IMR-90 (cell line): ENCODE measurements at regions not wholly inside any gene's neighbourhood (a gene's known extent, or its start where the extent isn't known, plus 50 kb on each side); places are given as distances from the start of the nearest gene placed in this dataset.

Source experiments
- ATAC-seq: fragments of 200-7000 bp; cut with Tn5 transposase; 2 replicates; pipeline ENCODE4 v1.9.1; 2020; ENCODE audit warnings: low read depth, mild to moderate bottlenecking, moderate library complexity
- BruUV-seq: library from RNA; stranded (reverse); fragments of 400-500 nt; replicated peaks from 2 replicates; lab custom pipeline; 2021; lab: Mats Ljungman, UMichigan
- CTCF ChIA-PET: fragments of 300-600 bp; formaldehyde crosslinking; extraction: SDS; loops from one replicate; lab custom pipeline; 2021; ENCODE audit warnings: antibody characterized with exemption; lab: Yijun Ruan, JAX
- POLR2A ChIA-PET: fragments of 300-600 bp; sonication (Branson Sonifier 250); formaldehyde crosslinking; loops from one replicate; lab custom pipeline; 2022; ENCODE audit warnings: antibody characterized with exemption; ENCODE audit not compliant: unreplicated experiment; lab: Charles Lee
- DNase-seq: peaks from one replicate; pipeline ENCODE4 v3.0.0; 2013
- H2AFZ ChIP-seq: replicated peaks from 2 replicates; pipeline ENCODE3; 2013; ENCODE audit warnings: low read length, mild to moderate bottlenecking; ENCODE audit not compliant: poor library complexity
- H2AK5ac ChIP-seq: 2 replicates; pipeline ENCODE4 v1.6.1; 2013; ENCODE audit warnings: low read depth, low read length, inconsistent platforms
- H2AK9ac ChIP-seq: replicated peaks from 2 replicates; pipeline ENCODE3; 2013; ENCODE audit warnings: mild to moderate bottlenecking, low read depth, low read length, moderate library complexity; ENCODE audit not compliant: poor library complexity
- H2BK120ac ChIP-seq: 2 replicates; pipeline ENCODE4 v1.6.1; 2013; ENCODE audit warnings: low read depth, low read length, inconsistent platforms
- H2BK15ac ChIP-seq: 3 replicates; pipeline ENCODE4 v1.6.1; 2013; ENCODE audit warnings: low read depth, low read length, inconsistent platforms
- H2BK20ac ChIP-seq: 2 replicates; pipeline ENCODE4 v1.6.1; 2013; ENCODE audit warnings: low read depth, mild to moderate bottlenecking, inconsistent platforms, low read length, moderate library complexity
- H2BK5ac ChIP-seq: 2 replicates; pipeline ENCODE4 v1.6.1; 2013; ENCODE audit warnings: mild to moderate bottlenecking, low read depth, low read length, inconsistent platforms; ENCODE audit not compliant: poor library complexity, severe bottlenecking
- H3K14ac ChIP-seq: replicated peaks from 2 replicates; pipeline ENCODE4 v1.6.1; 2013; ENCODE audit warnings: low read depth, low read length, inconsistent platforms
- H3K18ac ChIP-seq: 2 replicates; pipeline ENCODE4 v1.6.1; 2013; ENCODE audit warnings: low read depth, low read length, control low read depth
- H3K23ac ChIP-seq: 2 replicates; pipeline ENCODE4 v1.6.1; 2013; ENCODE audit warnings: low read depth, low read length, inconsistent platforms
- H3K27ac ChIP-seq: 2 replicates; pipeline ENCODE4 v1.5.1; 2013; ENCODE audit warnings: mild to moderate bottlenecking, control low read depth, low read length; ENCODE audit not compliant: insufficient read depth
- H3K27me3 ChIP-seq: 2 replicates; pipeline ENCODE4 v1.6.1; 2013; ENCODE audit warnings: low read length; ENCODE audit not compliant: control insufficient read depth, insufficient read depth
- H3K36me3 ChIP-seq: 2 replicates; pipeline ENCODE4 v1.6.1; 2013; ENCODE audit warnings: low read length, mixed read lengths; ENCODE audit not compliant: control insufficient read depth, insufficient read depth
- H3K4ac ChIP-seq: 2 replicates; pipeline ENCODE4 v1.6.1; 2013; ENCODE audit warnings: low read depth, low read length, inconsistent platforms
- H3K4me1 ChIP-seq: 2 replicates; pipeline ENCODE4 v1.6.1; 2013; ENCODE audit warnings: low read length, mixed read lengths; ENCODE audit not compliant: control insufficient read depth, insufficient read depth
- H3K4me2 ChIP-seq: 2 replicates; pipeline ENCODE4 v1.6.1; 2013; ENCODE audit warnings: low read depth, mild to moderate bottlenecking, control low read depth, low read length, moderate library complexity
- H3K4me3 ChIP-seq: 2 replicates; pipeline ENCODE4 v1.5.1; 2013; ENCODE audit warnings: low read depth, mild to moderate bottlenecking, control low read depth, low read length, moderate library complexity; ENCODE audit not compliant: insufficient read depth
- H3K56ac ChIP-seq: 2 replicates; pipeline ENCODE4 v1.6.1; 2013; ENCODE audit warnings: low read length, inconsistent platforms; ENCODE audit not compliant: insufficient read depth; ENCODE audit errors: extremely low read depth
- H3K79me1 ChIP-seq, 2 experiments: 2 replicates each; pipeline ENCODE4 v1.6.1; 2013; ENCODE audit warnings: low read length in 2 of 2, inconsistent platforms in 1 of 2, low read depth in 1 of 2
- H3K9ac ChIP-seq: 2 replicates; pipeline ENCODE4 v1.6.1; 2013; ENCODE audit warnings: low read depth, low read length, control low read depth
- H3K9me1 ChIP-seq: 2 replicates; pipeline ENCODE4 v1.6.1; 2013; ENCODE audit warnings: low read length, inconsistent platforms; ENCODE audit not compliant: insufficient read depth
- H3K9me3 ChIP-seq: 2 replicates; pipeline ENCODE4 v1.6.1; 2013; ENCODE audit warnings: low read length; ENCODE audit not compliant: control insufficient read depth, insufficient read depth
- H4K20me1 ChIP-seq: 2 replicates; pipeline ENCODE4 v1.6.1; 2013; ENCODE audit warnings: low read length, inconsistent platforms; ENCODE audit not compliant: insufficient read depth
- H4K5ac ChIP-seq: 2 replicates; pipeline ENCODE4 v1.6.1; 2013; ENCODE audit warnings: mild to moderate bottlenecking, low read depth, low read length, control low read depth
- H4K8ac ChIP-seq, 2 experiments: 2 replicates each; pipeline ENCODE4 v1.6.1; 2013; ENCODE audit warnings: low read depth in 2 of 2, low read length in 2 of 2, control low read depth in 1 of 2, inconsistent platforms in 1 of 2
- H4K91ac ChIP-seq: 2 replicates; pipeline ENCODE4 v1.6.1; 2013; ENCODE audit warnings: low read depth, low read length, inconsistent platforms; ENCODE audit not compliant: insufficient read depth
- CEBPB ChIP-seq: IDR thresholded peaks from 2 replicates; pipeline ENCODE4 v1.6.1; 2012; ENCODE audit warnings: low read depth, low read length, improper control_type of control experiment
- CHD1 ChIP-seq: IDR thresholded peaks from 2 replicates; pipeline ENCODE4 v1.6.1; 2012; ENCODE audit warnings: low read depth, low read length, improper control_type of control experiment
- CTCF ChIP-seq: conservative IDR thresholded peaks from 2 replicates; pipeline ENCODE4 v1.5.1; 2012; ENCODE audit warnings: mild to moderate bottlenecking, low read depth, low read length, improper control_type of control experiment
- FOS ChIP-seq: fragments of 150-350 bp; IDR thresholded peaks from 2 replicates; pipeline ENCODE4 v1.6.1; 2016; ENCODE audit warnings: low read depth, low read length
- MAFK ChIP-seq: IDR thresholded peaks from 2 replicates; pipeline ENCODE4 v1.6.1; 2012; ENCODE audit warnings: low read depth, low read length, improper control_type of control experiment
- MAZ ChIP-seq: IDR thresholded peaks from 2 replicates; pipeline ENCODE4 v1.6.1; 2012; ENCODE audit warnings: low read depth, mild to moderate bottlenecking, low read length, improper control_type of control experiment, moderate library complexity, borderline replicate concordance
- MXI1 ChIP-seq: IDR thresholded peaks from 2 replicates; pipeline ENCODE4 v1.6.1; 2012; ENCODE audit warnings: low read depth, mild to moderate bottlenecking, low read length, moderate library complexity, borderline replicate concordance
- NFE2L2 ChIP-seq: fragments of 150-350 bp; IDR thresholded peaks from 2 replicates; pipeline ENCODE4 v1.6.1; 2016; ENCODE audit warnings: low read depth, mild to moderate bottlenecking, low read length
- POLR2A ChIP-seq: IDR thresholded peaks from 2 replicates; pipeline ENCODE4 v1.6.1; 2012; ENCODE audit warnings: mild to moderate bottlenecking, low read depth, low read length
- RAD21 ChIP-seq: IDR thresholded peaks from 2 replicates; pipeline ENCODE4 v1.6.1; 2012; ENCODE audit warnings: low read length, improper control_type of control experiment
- RCOR1 ChIP-seq: IDR thresholded peaks from 2 replicates; pipeline ENCODE4 v1.6.1; 2012; ENCODE audit warnings: mild to moderate bottlenecking, low read length, improper control_type of control experiment; ENCODE audit not compliant: insufficient replicate concordance
- RFX5 ChIP-seq: IDR thresholded peaks from 2 replicates; pipeline ENCODE4 v1.8.0; 2012; ENCODE audit warnings: low read depth, mild to moderate bottlenecking, low read length, moderate library complexity
- SMC3 ChIP-seq: fragments of 150-350 bp; IDR thresholded peaks from 2 replicates; pipeline ENCODE4 v1.6.1; 2016; ENCODE audit warnings: low read depth, mild to moderate bottlenecking, antibody characterized with exemption, low read length, moderate library complexity
- USF2 ChIP-seq: fragments of 150-350 bp; IDR thresholded peaks from 2 replicates; pipeline ENCODE4 v1.6.1; 2017; ENCODE audit warnings: mild to moderate bottlenecking, antibody characterized with exemption, low read length, low read depth
- WGBS, 2 experiments: methylation state at CpG; one replicate each; pipeline versions ENCODE4 v1.1.5 to v1.1.7; 2013; ENCODE audit warnings: missing lambda C conversion rate in 2 of 2; ENCODE audit not compliant: insufficient read length in 1 of 2; ENCODE audit errors: extremely low coverage in 2 of 2; 5-methylcytosine and 5-hydroxymethylcytosine counted together
- dilution Hi-C: fragments of 300-500 bp; cut with HindIII; formaldehyde crosslinking; loops from one replicate; pipeline ENCODE4 v1.14.3; 2018; ENCODE audit warnings: low sequenced_read_pairs; ENCODE audit not compliant: unreplicated experiment
- in situ Hi-C: fragments of 300-500 bp; cut with MboI; formaldehyde crosslinking; loops from 3 replicates; pipeline ENCODE4 v1.14.3; 2019; ENCODE audit warnings: low sequenced_read_pairs, inconsistent platforms, mixed read lengths
- intact Hi-C: fragments of 100-400 bp; cut with micrococcal nuclease; formaldehyde crosslinking; loops from 2 replicates; pipeline ENCODE4 v1.10.0; 2022
- TF ChIP-seq, protein P1 (sequence below): fragments of 150-350 bp; IDR thresholded peaks from 2 replicates; pipeline ENCODE4 v1.6.1; 2016; ENCODE audit warnings: low read depth, mild to moderate bottlenecking, low read length, moderate library complexity, borderline replicate concordance

GRCh38 chr10:88088441-88089340 lies 225.3 kb downstream of the PTEN start:
- Histone ChIP-seq H4K5ac (no peak overlapping the region), H3K9me3 (no peaks in the 10 kb centered on the region), H2AK9ac (no peak overlapping the region), H2BK120ac (no peak overlapping the region), H4K8ac (no peak overlapping the region), H3K4ac (no peak overlapping the region), H4K91ac (no peak overlapping the region), H3K27ac (no peak overlapping the region), H3K4me3 (no peak overlapping the region), H3K23ac (no peak overlapping the region), H3K4me1 (no peaks in the 10 kb centered on the region), H3K9ac (no peak overlapping the region), H2AFZ (no peak overlapping the region), H4K20me1 (no peaks in the 10 kb centered on the region), H3K4me2 (no peak overlapping the region), H3K79me1 (no peaks in the 10 kb centered on the region), H2BK15ac (no peak overlapping the region), H3K9me1 (no peaks in the 10 kb centered on the region), H3K27me3 (peaks cover 3% of the 10 kb centered on the region; the same call in 1 of the 2 replicates), H3K36me3 (no peaks in the 10 kb centered on the region), H3K14ac (no peak overlapping the region), H2AK5ac (no peak overlapping the region), H2BK5ac (no peak overlapping the region), H3K56ac (no peak overlapping the region), H2BK20ac (no peak overlapping the region), H3K18ac (no peak overlapping the region)
- dilution Hi-C loops: no loop called here
- TF ChIP-seq CTCF (no peak), USF2 (no peak), MXI1 (no peak), MAZ (no peak), RCOR1 (no peak), NFE2L2 (no peak), MAFK (no peak), CEBPB (no peak), CHD1 (no peak), FOS (no peak), POLR2A (no peak), RAD21 (no peak), RFX5 (no peak), SMC3 (no peak)
- TF ChIP-seq, protein P1, sequence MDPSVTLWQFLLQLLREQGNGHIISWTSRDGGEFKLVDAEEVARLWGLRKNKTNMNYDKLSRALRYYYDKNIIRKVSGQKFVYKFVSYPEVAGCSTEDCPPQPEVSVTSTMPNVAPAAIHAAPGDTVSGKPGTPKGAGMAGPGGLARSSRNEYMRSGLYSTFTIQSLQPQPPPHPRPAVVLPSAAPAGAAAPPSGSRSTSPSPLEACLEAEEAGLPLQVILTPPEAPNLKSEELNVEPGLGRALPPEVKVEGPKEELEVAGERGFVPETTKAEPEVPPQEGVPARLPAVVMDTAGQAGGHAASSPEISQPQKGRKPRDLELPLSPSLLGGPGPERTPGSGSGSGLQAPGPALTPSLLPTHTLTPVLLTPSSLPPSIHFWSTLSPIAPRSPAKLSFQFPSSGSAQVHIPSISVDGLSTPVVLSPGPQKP: no peak
- no TSS peak for BruUV-seq
- no CpG with 5 or more reads among the region's 9 CpGs for whole genome bisulfite sequencing, 2 experiments
- DNase-seq (no peak), ATAC-seq (no peak)
- ChIA-PET CTCF (no interaction called here), POLR2A (no interaction called here)
- in situ Hi-C loops: no loop called here
- intact Hi-C loops: no loop called here
